Natural killer cell (primary cell): ENCODE measurements at regions not wholly inside any gene's neighbourhood (a gene's known extent, or its start where the extent isn't known, plus 50 kb on each side); places are given as distances from the start of the nearest gene placed in this dataset.

Experiments used
- ATAC-seq, 3 donors: fragments of 150-1000 bp in 2 of 3; fragments of 200-7000 bp in 1 of 3; cut with Tn5 transposase; 1 replicate in 1 of 3; 2 replicates in 2 of 3; pipeline ENCODE4 v1.10.0; 2021; ENCODE audit warnings: mild to moderate bottlenecking in 2 of 3, moderate library complexity in 2 of 3
- DNase-seq, 2 donors: peaks; one replicate each; pipeline versions ENCODE4 v3.0.0 to v3.0.0-alpha.2; 2013 to 2021; ENCODE audit warnings: mixed read lengths in 1 of 2
- H3K27ac ChIP-seq: one replicate; pipeline ENCODE4 v1.5.1; 2013; ENCODE audit warnings: mild to moderate bottlenecking, low read length
- H3K27me3 ChIP-seq: one replicate; pipeline ENCODE4 v1.6.1; 2013; ENCODE audit warnings: low read length; ENCODE audit not compliant: control insufficient read depth, insufficient read depth
- H3K36me3 ChIP-seq: one replicate; pipeline ENCODE4 v1.6.1; 2013; ENCODE audit warnings: low read length; ENCODE audit not compliant: control insufficient read depth, insufficient read depth
- H3K4me1 ChIP-seq: one replicate; pipeline ENCODE4 v1.6.1; 2013; ENCODE audit warnings: low read length; ENCODE audit not compliant: control insufficient read depth, insufficient read depth
- H3K4me3 ChIP-seq: one replicate; pipeline ENCODE4 v1.5.1; 2013; ENCODE audit warnings: low read length
- H3K9me3 ChIP-seq: one replicate; pipeline ENCODE4 v1.6.1; 2013; ENCODE audit warnings: low read length; ENCODE audit not compliant: control insufficient read depth, insufficient read depth
- H3K27ac Mint-ChIP-seq, 2 donors: one replicate each; pipeline ENCODE4 v1.8.0; 2022; ENCODE audit warnings: mild to moderate bottlenecking in 2 of 2, mixed read lengths in 2 of 2, moderate library complexity in 1 of 2
- H3K27me3 Mint-ChIP-seq, 2 donors: one replicate each; pipeline ENCODE4 v1.8.0; 2022; ENCODE audit warnings: low read depth in 2 of 2, mixed read lengths in 2 of 2
- H3K36me3 Mint-ChIP-seq: one replicate; pipeline ENCODE4 v1.8.0; 2022; ENCODE audit warnings: mixed read lengths
- H3K4me1 Mint-ChIP-seq, 2 donors: one replicate each; pipeline ENCODE4 v1.8.0; 2022; ENCODE audit warnings: mixed read lengths in 2 of 2
- H3K4me3 Mint-ChIP-seq: one replicate; pipeline ENCODE4 v1.8.0; 2022; ENCODE audit warnings: mild to moderate bottlenecking, moderate library complexity, mixed read lengths
- H3K9me3 Mint-ChIP-seq, 2 donors: one replicate each; pipeline ENCODE4 v1.8.0; 2022; ENCODE audit warnings: mixed read lengths in 2 of 2
- CTCF ChIP-seq: fragments of 200-600 bp; IDR thresholded peaks from one replicate; pipeline ENCODE4 v1.8.0; 2022; ENCODE audit warnings: antibody characterized with exemption
- WGBS: methylation state at CpG from one replicate; pipeline ENCODE4 v1.1.7; 2013; ENCODE audit warnings: missing lambda C conversion rate; ENCODE audit not compliant: insufficient coverage; 5-methylcytosine and 5-hydroxymethylcytosine counted together
- intact Hi-C: fragments of 100-400 bp; cut with micrococcal nuclease; formaldehyde crosslinking; loops from one replicate; pipeline ENCODE4 v1.14.2; 2022

- no peak overlapping the region for H3K4me3 Mint-ChIP-seq
- Histone ChIP-seq H3K27ac (no peak overlapping the region), H3K4me3 (no peak overlapping the region), H3K4me1 (no peaks in the 10 kb centered on the region), H3K27me3 (no peaks in the 10 kb centered on the region), H3K36me3 (no peaks in the 10 kb centered on the region), H3K9me3 (no peaks in the 10 kb centered on the region)
- intact Hi-C loops: no loop called here
- ATAC-seq: no peak
- H3K4me1 Mint-ChIP-seq: no peaks in the 10 kb centered on the region
- DNase-seq: no peak
- WGBS: 92% methylated on average over 5 of the region's 5 CpGs
- no peaks in the 10 kb centered on the region for H3K36me3 Mint-ChIP-seq
- peaks cover 0 to 8% of the 10 kb centered on the region in 2 donors for H3K27me3 Mint-ChIP-seq
- H3K9me3 Mint-ChIP-seq: no peaks in the 10 kb centered on the region
- no peak overlapping the region for H3K27ac Mint-ChIP-seq
- no peak for TF ChIP-seq CTCF
Measured at GRCh38 chr11:62055970-62056369, 67.8 kb upstream of the INCENP start.

DNA sequence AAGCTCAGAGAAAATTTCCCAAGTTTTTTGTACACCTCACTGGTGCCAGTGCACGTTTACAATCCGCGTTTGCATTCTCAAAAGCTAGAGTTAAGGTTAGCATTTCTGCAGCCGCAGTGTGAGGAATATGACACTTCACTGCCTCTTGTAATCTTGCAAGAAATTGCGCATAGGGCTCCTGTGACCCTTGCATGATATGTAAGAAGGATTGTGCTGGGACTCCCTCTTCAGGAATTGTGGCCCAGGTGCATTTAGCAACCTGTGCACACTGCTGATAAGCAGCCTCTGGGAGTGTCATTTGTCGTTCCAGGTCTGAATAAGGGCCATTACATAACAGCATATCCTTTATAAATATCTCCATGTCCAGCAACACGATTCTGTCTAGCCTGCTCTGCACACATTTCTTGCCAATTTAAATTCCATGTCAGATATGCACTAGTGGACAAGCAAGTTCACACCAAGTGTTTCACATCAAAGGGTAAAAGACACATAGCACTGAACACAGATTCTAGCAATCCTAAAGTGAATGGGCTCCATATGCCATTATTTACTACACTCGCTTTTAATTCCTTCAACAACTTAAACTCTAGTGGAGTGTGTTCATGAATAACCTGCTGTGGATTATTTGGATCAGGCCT lies 69.2 kb upstream of the INCENP start:
- H3K9me3 Mint-ChIP-seq: no peaks in the 10 kb centered on the region
- Histone ChIP-seq H3K36me3 (no peaks in the 10 kb centered on the region), H3K4me1 (no peaks in the 10 kb centered on the region), H3K27ac (no peak overlapping the region), H3K4me3 (no peak overlapping the region), H3K9me3 (no peaks in the 10 kb centered on the region), H3K27me3 (no peaks in the 10 kb centered on the region)
- ATAC-seq (no peak), DNase-seq (peak in 1 of 2 donors; percentile 63)
- intact Hi-C loops: no loop called here
- no peak overlapping the region for H3K4me3 Mint-ChIP-seq
- H3K27ac Mint-ChIP-seq: no peak overlapping the region
- H3K36me3 Mint-ChIP-seq: no peaks in the 10 kb centered on the region
- H3K27me3 Mint-ChIP-seq: peaks cover 0 to 8% of the 10 kb centered on the region in 2 donors
- TF ChIP-seq CTCF: no peak
- WGBS: 76% methylated on average over 7 of the region's 8 CpGs
- H3K4me1 Mint-ChIP-seq: no peaks in the 10 kb centered on the region

GRCh38 chr11:62054081-62054480 lies 69.7 kb upstream of the INCENP start:
- no peaks in the 10 kb centered on the region for H3K36me3 Mint-ChIP-seq
- no peak for ATAC-seq
- no peaks in the 10 kb centered on the region for H3K27me3 ChIP-seq
- H3K9me3 Mint-ChIP-seq: no peaks in the 10 kb centered on the region
- H3K27ac ChIP-seq: no peak overlapping the region
- no peaks in the 10 kb centered on the region for H3K4me1 ChIP-seq
- no peaks in the 10 kb centered on the region for H3K36me3 ChIP-seq
- no peak for DNase-seq
- H3K27me3 Mint-ChIP-seq: peaks cover 1 to 8% of the 10 kb centered on the region in 2 donors
- no peak overlapping the region for H3K4me3 Mint-ChIP-seq
- intact Hi-C loops: no loop called here
- no peak overlapping the region for H3K4me3 ChIP-seq
- H3K27ac Mint-ChIP-seq: no peak overlapping the region
- TF ChIP-seq CTCF: no peak
- no peaks in the 10 kb centered on the region for H3K4me1 Mint-ChIP-seq
- H3K9me3 ChIP-seq: no peaks in the 10 kb centered on the region
- 96% methylated on average over 5 of the region's 5 CpGs for WGBS

DNA sequence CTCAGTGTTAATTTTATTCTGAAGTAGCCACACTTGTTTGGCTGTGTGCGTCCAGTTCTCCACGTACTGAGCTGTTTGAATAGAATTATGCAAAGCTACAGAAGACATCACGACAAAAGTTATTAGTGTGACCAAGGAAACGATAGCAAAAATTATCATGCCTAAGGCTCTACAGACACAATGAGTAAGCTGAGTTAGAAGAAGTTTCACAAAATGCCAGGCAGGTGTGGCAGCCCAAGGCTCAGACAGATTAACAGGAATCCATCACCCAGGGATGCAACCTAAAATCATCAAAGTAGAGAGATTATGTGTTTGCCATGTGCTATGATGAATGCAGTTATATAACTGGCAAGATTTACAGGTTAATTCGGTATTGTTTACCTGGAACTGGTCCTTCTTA lies 73.1 kb upstream of the INCENP start:
- H3K4me1 Mint-ChIP-seq: no peaks in the 10 kb centered on the region
- no peak overlapping the region for H3K27ac Mint-ChIP-seq
- H3K4me1 ChIP-seq: no peaks in the 10 kb centered on the region
- no peaks in the 10 kb centered on the region for H3K9me3 ChIP-seq
- intact Hi-C loops: no loop called here
- DNase-seq (no peak), ATAC-seq (no peak)
- H3K4me3 ChIP-seq: no peak overlapping the region
- 89% methylated on average over 5 of the region's 5 CpGs for WGBS
- no peak overlapping the region for H3K27ac ChIP-seq
- H3K9me3 Mint-ChIP-seq: no peaks in the 10 kb centered on the region
- peaks cover 2 to 8% of the 10 kb centered on the region in 2 donors for H3K27me3 Mint-ChIP-seq
- TF ChIP-seq CTCF: no peak
- H3K36me3 ChIP-seq: no peaks in the 10 kb centered on the region
- H3K36me3 Mint-ChIP-seq: no peaks in the 10 kb centered on the region
- H3K27me3 ChIP-seq: no peaks in the 10 kb centered on the region
- no peak overlapping the region for H3K4me3 Mint-ChIP-seq
